Vagina (tissue), 2 donors: ENCODE measurements at regions not wholly inside any gene's neighbourhood (a gene's known extent, or its start where the extent isn't known, plus 50 kb on each side); places are given as distances from the start of the nearest gene placed in this dataset.

ENCODE experiments used
- CTCF ChIP-seq, 3 experiments: fragments of 450-650 bp in 2 of 3; fragments of 200-600 bp in 1 of 3; sonication (generic) in 1 of 3; IDR thresholded peaks; one replicate each; pipeline ENCODE4 v1.5.1; 2017 to 2019; ENCODE audit warnings: antibody characterized with exemption in 3 of 3, mild to moderate bottlenecking in 2 of 3, moderate library complexity in 2 of 3
- POLR2A ChIP-seq, 2 donors: fragments of 450-650 bp; IDR thresholded peaks; one replicate each; pipeline ENCODE4 v1.6.1; 2017; ENCODE audit warnings: antibody characterized with exemption in 2 of 2, mild to moderate bottlenecking in 2 of 2, moderate library complexity in 2 of 2
- POLR2AphosphoS5 ChIP-seq, 2 donors: sonication (generic); formaldehyde crosslinking; IDR thresholded peaks; one replicate each; pipeline ENCODE4 v1.9.0; 2017; ENCODE audit warnings: antibody characterized with exemption in 2 of 2, mild to moderate bottlenecking in 2 of 2, low read depth in 1 of 2; ENCODE audit not compliant: insufficient read depth in 1 of 2

GRCh38 chr14:26067341-26067740 lies 530.5 kb downstream of the NOVA1 start:
- no peak for TF ChIP-seq CTCF (IDR thresholded peaks at IDR 0.05)
- TF ChIP-seq POLR2A (IDR thresholded peaks at IDR 0.05) = no peak
- TF ChIP-seq POLR2AphosphoS5 (IDR thresholded peaks at IDR 0.05; ENCODE audit: insufficient read depth in 1 of 2, low read depth in 1 of 2) = no peak
